OCI-LY7 (cell line): ENCODE measurements at regions not wholly inside any gene's neighbourhood (a gene's known extent, or its start where the extent isn't known, plus 50 kb on each side); places are given as distances from the start of the nearest gene placed in this dataset.

Experiments used
- BruUV-seq: library from RNA; stranded (reverse); fragments of 400-500 nt; replicated peaks from 2 replicates; lab custom pipeline; 2021; lab: Mats Ljungman, UMichigan
- CTCF ChIA-PET: fragments of 300-600 bp; sonication (Branson Sonifier 250); formaldehyde crosslinking; loops from one replicate; lab custom pipeline; 2022; ENCODE audit warnings: antibody characterized with exemption; ENCODE audit not compliant: unreplicated experiment; lab: Charles Lee
- POLR2A ChIA-PET: fragments of 300-600 bp; sonication (Branson Sonifier 250); formaldehyde crosslinking; loops from one replicate; lab custom pipeline; 2022; ENCODE audit warnings: antibody characterized with exemption; lab: Charles Lee
- DNase-seq: peaks from one replicate; pipeline ENCODE4 v3.0.0-alpha.2; 2015; ENCODE audit warnings: low spot score
- H2AFZ ChIP-seq: fragments of 200-600 bp; sonication (generic), shearing (Covaris generic); 2 replicates; pipeline ENCODE4 v1.6.1; 2014; ENCODE audit warnings: mild to moderate bottlenecking, antibody characterized with exemption, low read length, moderate library complexity
- H3K27ac ChIP-seq: fragments of 200-600 bp; sonication (generic); 2 replicates; pipeline ENCODE4 v1.5.1; 2014; ENCODE audit warnings: mixed run types, low read depth, mild to moderate bottlenecking, moderate library complexity, low read length, inconsistent platforms; ENCODE audit not compliant: poor library complexity, severe bottlenecking
- H3K36me3 ChIP-seq: fragments of 200-600 bp; sonication (generic); 2 replicates; pipeline ENCODE4 v1.6.1; 2014; ENCODE audit warnings: mild to moderate bottlenecking, antibody characterized with exemption, low read length, moderate library complexity, mixed read lengths; ENCODE audit not compliant: insufficient read depth
- H3K4me1 ChIP-seq: fragments of 200-600 bp; sonication (generic); 2 replicates; pipeline ENCODE4 v1.5.1; 2014; ENCODE audit warnings: mild to moderate bottlenecking, low read length; ENCODE audit not compliant: insufficient read depth, poor library complexity, severe bottlenecking
- H3K4me2 ChIP-seq: fragments of 200-600 bp; sonication (generic); 2 replicates; pipeline ENCODE4 v1.6.1; 2014; ENCODE audit warnings: mild to moderate bottlenecking, low read length
- H3K4me3 ChIP-seq: fragments of 200-600 bp; sonication (generic); 2 replicates; pipeline ENCODE4 v1.5.1; 2014; ENCODE audit warnings: mild to moderate bottlenecking, low read depth, low read length; ENCODE audit not compliant: poor library complexity, severe bottlenecking
- H3K79me2 ChIP-seq: fragments of 200-600 bp; sonication (generic); 2 replicates; pipeline ENCODE4 v1.6.1; 2016; ENCODE audit warnings: low read depth, mild to moderate bottlenecking, low read length, moderate library complexity, mixed read lengths; ENCODE audit not compliant: insufficient read depth
- H3K9me2 ChIP-seq: fragments of 200-600 bp; sonication (generic); 2 replicates; pipeline ENCODE4 v1.6.1; 2016; ENCODE audit warnings: mild to moderate bottlenecking, low read length, mixed read lengths; ENCODE audit not compliant: insufficient read depth
- H3K9me3 ChIP-seq: fragments of 200-600 bp; sonication (generic); 2 replicates; pipeline ENCODE4 v1.6.1; 2014; ENCODE audit warnings: mild to moderate bottlenecking, mixed run types, low read length, mixed read lengths
- H4K20me1 ChIP-seq: fragments of 200-600 bp; sonication (generic); 2 replicates; pipeline ENCODE4 v1.6.1; 2014; ENCODE audit warnings: mild to moderate bottlenecking, antibody characterized with exemption, low read length, moderate library complexity, mixed read lengths; ENCODE audit not compliant: insufficient read depth
- CTCF ChIP-seq: fragments of 200-600 bp; sonication (generic); conservative IDR thresholded peaks from 2 replicates; pipeline ENCODE4 v1.5.1; 2014; ENCODE audit warnings: mild to moderate bottlenecking, antibody characterized with exemption, low read length, moderate library complexity, mixed read lengths
- EZH2phosphoT487 ChIP-seq: fragments of 200-600 bp; sonication (generic); IDR thresholded peaks from 2 replicates; pipeline ENCODE4 v1.6.1; 2018; ENCODE audit warnings: low read depth, borderline replicate concordance, mild to moderate bottlenecking, mixed run types, antibody characterized with exemption, low read length, moderate library complexity, mixed read lengths
- intact Hi-C: fragments of 100-400 bp; cut with micrococcal nuclease; formaldehyde crosslinking; loops from one replicate; pipeline ENCODE4 v1.10.0; 2022; ENCODE audit not compliant: unreplicated experiment

DNA sequence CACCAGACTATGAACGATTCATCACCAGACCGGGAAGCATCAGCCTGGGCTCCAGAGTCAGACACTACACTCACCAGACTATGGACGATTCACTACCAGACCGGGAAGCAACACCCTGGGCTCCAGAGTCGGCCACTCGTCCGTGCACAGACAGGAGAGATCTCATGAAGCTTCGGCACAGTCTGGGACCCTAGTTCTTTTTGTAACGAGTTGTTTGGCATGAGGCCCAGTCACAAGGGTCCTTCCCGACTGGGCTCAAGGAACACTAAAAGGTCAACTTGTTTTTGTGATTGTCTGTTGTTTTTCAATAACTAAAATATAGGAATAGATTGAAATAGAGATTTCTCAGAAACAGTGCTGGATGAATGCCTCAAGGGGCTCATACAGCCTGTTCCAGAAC lies 1141.6 kb upstream of the MIR17HG start:
- H3K27ac ChIP-seq = no peak overlapping the region
- intact Hi-C loops = no loop called here
- ChIA-PET POLR2A (interaction anchor here (1.2 kb wide), 1 partner anchor 24 kb away, joined by 3 read pairs; no protein-coding TSS in a partner anchor), CTCF (no interaction called here)
- H3K4me1 ChIP-seq = no peaks in the 10 kb centered on the region
- no peak overlapping the region for H3K4me3 ChIP-seq
- BruUV-seq = no TSS peak
- H3K9me2 ChIP-seq = no peaks in the 10 kb centered on the region
- TF ChIP-seq CTCF (no peak), EZH2phosphoT487 (no peak)
- H3K36me3 ChIP-seq = no peaks in the 10 kb centered on the region
- peaks cover 16% of the 10 kb centered on the region; the same call in 1 of the 2 replicates for H3K9me3 ChIP-seq
- DNase-seq = no peak
- no peaks in the 10 kb centered on the region for H4K20me1 ChIP-seq
- H3K79me2 ChIP-seq = no peaks in the 10 kb centered on the region
- H3K4me2 ChIP-seq = no peak overlapping the region
- H2AFZ ChIP-seq = no peak overlapping the region

- Histone ChIP-seq H3K9me2 (no peaks in the 10 kb centered on the region), H3K4me3 (no peak overlapping the region), H3K4me1 (no peaks in the 10 kb centered on the region), H2AFZ (no peak overlapping the region), H4K20me1 (no peaks in the 10 kb centered on the region), H3K4me2 (no peak overlapping the region), H3K27ac (no peak overlapping the region), H3K9me3 (peaks cover 26% of the 10 kb centered on the region), H3K79me2 (no peaks in the 10 kb centered on the region), H3K36me3 (no peaks in the 10 kb centered on the region)
- TF ChIP-seq EZH2phosphoT487 (no peak), CTCF (no peak)
- POLR2A ChIA-PET = interaction anchor here (0.6 to 1.7 kb wide), 6 partner anchors 9 to 1965 kb away, joined by 3 to 6 read pairs (median 3); no protein-coding TSS in a partner anchor
- no TSS peak for BruUV-seq
- intact Hi-C loops = no loop called here
- CTCF ChIA-PET = no interaction called here
- DNase-seq = no peak
Observed at GRCh38 chr13:90217275-90217674, 1130.2 kb upstream of the MIR17HG start.

DNA sequence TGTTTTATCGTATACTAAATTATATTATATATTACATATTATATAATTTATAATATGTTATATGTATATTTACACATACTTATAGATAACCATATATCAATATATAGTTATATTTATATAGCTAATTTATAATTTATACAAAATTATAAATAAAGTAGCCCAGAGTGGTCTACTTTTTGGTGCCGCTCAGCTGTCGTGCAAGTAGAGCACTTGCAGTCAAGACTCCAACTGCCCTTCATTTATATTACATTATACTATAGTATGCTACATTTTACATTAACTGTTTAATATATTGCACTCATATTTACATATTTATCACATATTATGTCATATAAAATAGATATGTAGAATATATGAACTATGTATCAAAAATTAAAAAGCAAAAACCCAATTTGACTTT lies 1124.7 kb upstream of the MIR17HG start:
- intact Hi-C loops = no loop called here
- no peak for TF ChIP-seq EZH2phosphoT487
- Histone ChIP-seq H4K20me1 (no peaks in the 10 kb centered on the region), H3K9me3 (no peaks in the 10 kb centered on the region), H3K4me3 (no peak overlapping the region), H3K79me2 (no peaks in the 10 kb centered on the region), H3K4me2 (no peak overlapping the region), H2AFZ (no peak overlapping the region), H3K36me3 (no peaks in the 10 kb centered on the region), H3K27ac (no peak overlapping the region), H3K4me1 (no peaks in the 10 kb centered on the region), H3K9me2 (no peaks in the 10 kb centered on the region)
- POLR2A ChIA-PET = interaction anchor here (0.7 to 1.1 kb wide), 2 partner anchors 15 to 303 kb away, joined by 3 read pairs; no protein-coding TSS in a partner anchor
- no TSS peak for BruUV-seq
- CTCF ChIA-PET = no interaction called here
- DNase-seq = no peak
